GM13976 (cell line): ENCODE measurements at regions not wholly inside any gene's neighbourhood (a gene's known extent, or its start where the extent isn't known, plus 50 kb on each side); places are given as distances from the start of the nearest gene placed in this dataset.

Source experiments
- DNase-seq: peaks from one replicate; pipeline ENCODE4 v3.0.0; 2012; ENCODE audit warnings: low spot score
- CTCF ChIP-seq: IDR thresholded peaks from 2 replicates; pipeline ENCODE4 v1.5.1; 2012; ENCODE audit warnings: borderline replicate concordance, mild to moderate bottlenecking; ENCODE audit not compliant: insufficient read depth; ENCODE audit errors: extremely low read depth, missing control alignments, control extremely low read depth
- in situ Hi-C: fragments of 300-500 bp; cut with MboI; formaldehyde crosslinking; loops from one replicate; pipeline ENCODE4 v1.12.0; 2022; ENCODE audit warnings: low sequenced_read_pairs, mixed read lengths, inconsistent platforms; ENCODE audit not compliant: unreplicated experiment

GRCh38 chr5:120982351-120982750, 518.3 kb downstream of the PRR16 start:
- TF ChIP-seq CTCF: no peak
- in situ Hi-C loops: no loop called here
- DNase-seq: no peak

- in situ Hi-C loops: no loop called here
- no peak for TF ChIP-seq CTCF
Measured at GRCh38 chr5:120985526-120985925, 521.4 kb downstream of the PRR16 start.

GRCh38 chr5:120988491-120988890, 524.4 kb downstream of the PRR16 start:
- no peak for TF ChIP-seq CTCF
- in situ Hi-C loops: no loop called here
- DNase-seq: no peak

More at GRCh38 chr5:120985526-120985925, 521.4 kb downstream of the PRR16 start:
- no peak for DNase-seq

DNA sequence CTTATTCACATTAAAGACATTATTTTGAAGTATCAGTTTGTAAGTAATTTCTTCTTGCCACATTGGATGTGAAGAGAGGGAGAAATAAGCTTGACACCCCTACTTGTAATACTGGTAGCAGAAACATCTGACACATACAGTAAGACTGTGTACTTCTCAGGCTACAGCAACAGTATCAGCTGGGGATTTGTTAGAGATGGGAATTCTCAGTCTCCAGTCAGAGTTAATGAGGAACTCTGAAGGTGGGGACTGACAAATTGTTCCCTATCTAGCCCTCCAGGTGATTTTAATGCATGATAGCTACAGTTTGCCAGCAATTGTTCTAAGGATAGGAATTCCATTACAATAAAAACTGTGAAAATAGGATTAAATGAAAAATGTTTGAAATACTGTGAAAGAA, 524.8 kb downstream of the PRR16 start:
- no peak for DNase-seq
- in situ Hi-C loops: no loop called here
- no peak for TF ChIP-seq CTCF

- in situ Hi-C loops: no loop called here
- no peak for TF ChIP-seq CTCF
Measured at GRCh38 chr5:120991569-120991968, 527.5 kb downstream of the PRR16 start.

GRCh38 chr5:120994112-120994511, 530.0 kb downstream of the PRR16 start:
- no peak for TF ChIP-seq CTCF
- in situ Hi-C loops: no loop called here
- DNase-seq: no peak

More at GRCh38 chr5:120991569-120991968, 527.5 kb downstream of the PRR16 start:
- no peak for DNase-seq

GRCh38 chr5:120999550-120999949, 535.5 kb downstream of the PRR16 start:
- in situ Hi-C loops: no loop called here

More at GRCh38 chr5:120999550-120999949, 535.5 kb downstream of the PRR16 start:
- no peak for DNase-seq
- no peak for TF ChIP-seq CTCF
